Glomerular visceral epithelial cell (primary cell): ENCODE measurements at regions not wholly inside any gene's neighbourhood (a gene's known extent, or its start where the extent isn't known, plus 50 kb on each side); places are given as distances from the start of the nearest gene placed in this dataset.
"Not testable (repeated sequence)": the region's sequence is repeated elsewhere in the genome, so short reads cannot be mapped to it uniquely, and the experiment has no call there.

Experiments used
- DNase-seq: peaks from one replicate; pipeline ENCODE4 v3.0.0-alpha.2; 2016; ENCODE audit errors: extremely low spot score

- no peak for DNase-seq
These were observed 281.3 kb upstream of the ANKRD50 start for GRCh38 chr4:124993838-124994237.

- DNase-seq = no peak
These were observed 277.9 kb upstream of the ANKRD50 start for GRCh38 chr4:124990398-124990797.

GRCh38 chr4:124980276-124980752 lies 267.8 kb upstream of the ANKRD50 start:
- DNase-seq = no peak

GRCh38 chr4:124978536-124978935 lies 266.0 kb upstream of the ANKRD50 start:
- DNase-seq = not testable (repeated sequence)

GRCh38 chr4:124977045-124977444 lies 264.5 kb upstream of the ANKRD50 start:
- DNase-seq = no peak

- DNase-seq = no peak
These were observed 261.6 kb upstream of the ANKRD50 start for GRCh38 chr4:124974152-124974551.

GRCh38 chr4:124973716-124974115 lies 261.2 kb upstream of the ANKRD50 start:
- no peak for DNase-seq

GRCh38 chr4:124970011-124970410 lies 257.5 kb upstream of the ANKRD50 start:
- no peak for DNase-seq

GRCh38 chr4:124965497-124965891 lies 253.0 kb upstream of the ANKRD50 start:
- DNase-seq = no peak

GRCh38 chr4:124964852-124965496 lies 252.4 kb upstream of the ANKRD50 start:
- DNase-seq = no peak

- DNase-seq = no peak
These were observed 251.7 kb upstream of the ANKRD50 start for GRCh38 chr4:124964251-124964650.

- no peak for DNase-seq
These were observed 248.7 kb upstream of the ANKRD50 start for GRCh38 chr4:124961138-124961750.

- DNase-seq = no peak
These were observed 246.3 kb upstream of the ANKRD50 start for GRCh38 chr4:124958847-124959246.

- no peak for DNase-seq
These were observed 242.9 kb upstream of the ANKRD50 start for GRCh38 chr4:124955476-124955875.

- no peak for DNase-seq
These were observed 241.5 kb upstream of the ANKRD50 start for GRCh38 chr4:124954046-124954445.

GRCh38 chr4:124953486-124953885 lies 241.0 kb upstream of the ANKRD50 start:
- no peak for DNase-seq

- DNase-seq = no peak
These were observed 240.5 kb upstream of the ANKRD50 start for GRCh38 chr4:124953061-124953460.

- DNase-seq = no peak
These were observed 240.1 kb upstream of the ANKRD50 start for GRCh38 chr4:124952601-124953000.

GRCh38 chr4:124948976-124949597 lies 236.6 kb upstream of the ANKRD50 start:
- DNase-seq = peak; percentile 55

- no peak for DNase-seq
These were observed 235.2 kb upstream of the ANKRD50 start for GRCh38 chr4:124947622-124948265.

- no peak for DNase-seq
These were observed 234.2 kb upstream of the ANKRD50 start for GRCh38 chr4:124946696-124947095.

GRCh38 chr4:124945422-124945821 lies 232.9 kb upstream of the ANKRD50 start:
- no peak for DNase-seq

GRCh38 chr4:124943938-124944337 lies 231.4 kb upstream of the ANKRD50 start:
- no peak for DNase-seq
